GM10248 (cell line): ENCODE measurements at regions not wholly inside any gene's neighbourhood (a gene's known extent, or its start where the extent isn't known, plus 50 kb on each side); places are given as distances from the start of the nearest gene placed in this dataset.

ENCODE experiments used
- CTCF ChIA-PET: fragments of 300-600 bp; sonication (Branson Sonifier 250); formaldehyde crosslinking; extraction: SDS; loops from one replicate; lab custom pipeline; 2021; ENCODE audit warnings: antibody characterized with exemption; lab: Yijun Ruan, JAX
- POLR2A ChIA-PET: fragments of 350-650 bp; sonication (Branson Sonifier 250); formaldehyde crosslinking; extraction: SDS; loops from one replicate; lab custom pipeline; 2020; ENCODE audit warnings: antibody characterized with exemption; lab: Yijun Ruan, JAX
- DNase-seq: peaks from one replicate; pipeline ENCODE4 v3.0.0; 2012; ENCODE audit errors: extremely low spot score
- TF ChIP-seq, protein P1 (sequence below): IDR thresholded peaks from 2 replicates; pipeline ENCODE4 v1.5.1; 2012; ENCODE audit warnings: mild to moderate bottlenecking, low read depth; ENCODE audit errors: extremely low read depth, missing control alignments, control extremely low read depth

DNA sequence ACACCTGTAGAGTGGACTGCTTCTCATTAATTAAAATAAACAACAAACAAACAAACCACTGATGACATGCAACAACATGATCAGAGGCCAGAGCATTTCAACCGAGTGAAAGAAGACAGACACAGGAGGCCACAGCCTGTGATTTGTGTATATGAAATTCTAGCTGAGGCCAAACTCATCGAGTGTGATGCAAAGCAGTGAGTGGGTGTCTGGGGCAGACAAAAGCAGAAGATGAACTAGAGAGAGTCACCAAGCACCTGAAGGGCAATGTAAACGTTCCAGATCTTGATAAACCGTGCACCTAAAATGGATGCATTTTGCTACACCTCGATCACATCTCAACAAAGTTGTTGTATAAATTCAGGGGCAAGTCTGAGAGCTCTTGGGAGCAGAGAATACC, 108.4 kb downstream of the KLF6 start:
- no peak for DNase-seq
- ChIA-PET POLR2A (no interaction called here), CTCF (interaction anchor here (1.3 kb wide), 2 partner anchors 28 to 35 kb away, joined by 3 read pairs; no protein-coding TSS in a partner anchor)
- TF ChIP-seq, protein P1, sequence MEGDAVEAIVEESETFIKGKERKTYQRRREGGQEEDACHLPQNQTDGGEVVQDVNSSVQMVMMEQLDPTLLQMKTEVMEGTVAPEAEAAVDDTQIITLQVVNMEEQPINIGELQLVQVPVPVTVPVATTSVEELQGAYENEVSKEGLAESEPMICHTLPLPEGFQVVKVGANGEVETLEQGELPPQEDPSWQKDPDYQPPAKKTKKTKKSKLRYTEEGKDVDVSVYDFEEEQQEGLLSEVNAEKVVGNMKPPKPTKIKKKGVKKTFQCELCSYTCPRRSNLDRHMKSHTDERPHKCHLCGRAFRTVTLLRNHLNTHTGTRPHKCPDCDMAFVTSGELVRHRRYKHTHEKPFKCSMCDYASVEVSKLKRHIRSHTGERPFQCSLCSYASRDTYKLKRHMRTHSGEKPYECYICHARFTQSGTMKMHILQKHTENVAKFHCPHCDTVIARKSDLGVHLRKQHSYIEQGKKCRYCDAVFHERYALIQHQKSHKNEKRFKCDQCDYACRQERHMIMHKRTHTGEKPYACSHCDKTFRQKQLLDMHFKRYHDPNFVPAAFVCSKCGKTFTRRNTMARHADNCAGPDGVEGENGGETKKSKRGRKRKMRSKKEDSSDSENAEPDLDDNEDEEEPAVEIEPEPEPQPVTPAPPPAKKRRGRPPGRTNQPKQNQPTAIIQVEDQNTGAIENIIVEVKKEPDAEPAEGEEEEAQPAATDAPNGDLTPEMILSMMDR = no peak

DNA sequence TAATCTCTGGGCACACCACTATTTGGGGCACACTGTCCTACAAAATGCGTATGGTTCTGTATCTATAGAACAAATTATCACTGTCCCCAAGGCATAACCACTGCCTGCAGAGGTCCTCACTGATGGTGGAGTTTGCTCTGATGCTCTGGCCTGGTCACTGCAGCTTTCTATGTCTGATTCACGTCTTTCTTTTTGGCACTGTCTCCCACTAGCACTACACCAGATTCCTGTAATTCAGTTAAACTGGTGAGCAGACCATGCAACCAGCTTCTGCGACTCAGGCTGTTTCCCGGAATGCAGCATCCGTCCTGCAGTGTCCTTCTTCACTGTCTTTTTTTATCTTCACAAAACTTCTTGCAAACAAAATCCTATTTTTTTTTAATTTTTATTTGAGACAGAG, 112.8 kb downstream of the KLF6 start:
- POLR2A ChIA-PET = no interaction called here
- no peak for DNase-seq
- TF ChIP-seq, protein P1 = no peak
- CTCF ChIA-PET = no interaction called here

DNA sequence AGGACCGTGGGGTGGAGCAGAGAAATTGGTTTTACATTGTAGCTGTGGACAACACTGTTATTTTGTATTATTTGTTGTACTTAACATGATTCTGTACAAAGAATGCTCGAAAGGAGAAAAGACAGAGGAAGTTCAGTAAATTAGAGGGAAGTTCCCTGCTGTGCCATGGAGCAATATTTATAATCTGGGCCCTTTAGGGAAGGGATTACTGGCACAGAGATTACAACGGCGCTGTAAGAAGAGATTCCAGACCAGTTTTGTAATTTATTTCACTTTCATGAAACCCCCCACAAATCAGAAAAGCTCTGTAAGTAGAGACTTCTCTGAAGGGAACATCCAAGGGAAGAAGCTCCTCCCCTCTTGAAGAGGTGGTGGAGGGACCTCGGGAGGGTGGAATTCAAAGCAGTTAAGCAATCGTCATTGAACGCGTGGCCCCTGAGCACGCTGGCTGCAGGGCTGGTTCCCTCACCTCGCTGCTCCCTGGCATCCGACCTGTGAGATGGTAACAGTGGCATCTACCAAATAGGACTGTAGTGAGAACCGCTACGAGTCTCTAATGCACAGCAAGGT, 113.5 kb downstream of the KLF6 start:
- CTCF ChIA-PET = interaction anchor here (1.2 kb wide), 2 partner anchors 16 to 39 kb away, joined by 3 read pairs; no protein-coding TSS in a partner anchor
- TF ChIP-seq, protein P1 = no peak
- POLR2A ChIA-PET = no interaction called here

DNA sequence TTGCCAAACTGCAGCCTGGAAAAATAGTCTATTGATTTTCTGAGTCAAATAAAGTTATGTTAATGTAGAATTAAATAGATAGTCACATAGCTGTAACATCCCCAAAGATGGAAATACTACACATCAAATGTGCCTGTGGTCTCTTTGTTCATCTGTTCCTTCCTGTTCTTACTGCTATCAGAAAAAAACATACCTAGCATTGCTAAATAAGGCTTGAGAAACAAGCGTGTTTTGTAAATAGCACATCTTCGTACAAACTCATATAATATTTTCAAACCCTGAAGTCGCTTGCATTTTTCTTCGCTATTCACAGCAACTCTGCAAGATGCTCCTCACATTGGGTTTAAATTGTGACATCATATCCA, 116.1 kb downstream of the KLF6 start:
- no peak for DNase-seq
- ChIA-PET POLR2A (no interaction called here), CTCF (no interaction called here)
- TF ChIP-seq, protein P1 = no peak

More for the DNA sequence above, 113.5 kb downstream of the KLF6 start:
- DNase-seq = no peak

DNA sequence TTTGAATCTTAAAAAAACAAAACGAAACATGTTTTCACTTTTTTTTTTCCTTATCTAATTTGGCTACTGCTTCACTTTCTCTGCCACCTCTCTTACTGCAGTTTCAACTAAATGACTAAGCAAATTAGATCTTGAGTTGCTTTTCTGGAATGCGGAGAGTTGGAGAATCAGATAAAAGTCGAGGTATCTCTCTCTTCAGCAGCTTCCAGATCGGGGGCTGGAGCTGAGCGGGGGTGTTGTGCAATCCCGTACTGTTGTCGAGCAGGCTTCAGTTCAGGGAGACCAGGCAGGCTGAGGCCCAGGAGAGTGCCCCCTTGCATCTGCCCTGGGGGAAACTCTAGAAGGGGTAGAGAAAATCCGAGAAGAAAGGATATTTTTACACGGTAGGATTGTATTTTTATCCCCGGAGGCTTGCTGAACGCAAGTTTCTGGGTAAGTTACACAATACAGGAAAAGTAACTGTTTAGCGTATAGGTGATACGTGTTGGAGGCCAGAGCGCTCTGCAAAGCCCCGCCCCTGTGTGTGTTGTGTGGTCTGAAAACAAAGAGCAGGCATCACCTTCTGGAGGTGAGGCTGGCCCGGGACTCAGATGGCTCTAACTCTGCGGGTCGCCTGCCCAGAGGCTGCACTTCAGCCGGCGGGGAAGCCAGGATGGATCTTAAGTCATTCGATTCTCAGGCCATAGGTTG, 116.6 kb downstream of the KLF6 start:
- TF ChIP-seq, protein P1 = no peak
- CTCF ChIA-PET = no interaction called here
- no peak for DNase-seq
- POLR2A ChIA-PET = no interaction called here

DNA sequence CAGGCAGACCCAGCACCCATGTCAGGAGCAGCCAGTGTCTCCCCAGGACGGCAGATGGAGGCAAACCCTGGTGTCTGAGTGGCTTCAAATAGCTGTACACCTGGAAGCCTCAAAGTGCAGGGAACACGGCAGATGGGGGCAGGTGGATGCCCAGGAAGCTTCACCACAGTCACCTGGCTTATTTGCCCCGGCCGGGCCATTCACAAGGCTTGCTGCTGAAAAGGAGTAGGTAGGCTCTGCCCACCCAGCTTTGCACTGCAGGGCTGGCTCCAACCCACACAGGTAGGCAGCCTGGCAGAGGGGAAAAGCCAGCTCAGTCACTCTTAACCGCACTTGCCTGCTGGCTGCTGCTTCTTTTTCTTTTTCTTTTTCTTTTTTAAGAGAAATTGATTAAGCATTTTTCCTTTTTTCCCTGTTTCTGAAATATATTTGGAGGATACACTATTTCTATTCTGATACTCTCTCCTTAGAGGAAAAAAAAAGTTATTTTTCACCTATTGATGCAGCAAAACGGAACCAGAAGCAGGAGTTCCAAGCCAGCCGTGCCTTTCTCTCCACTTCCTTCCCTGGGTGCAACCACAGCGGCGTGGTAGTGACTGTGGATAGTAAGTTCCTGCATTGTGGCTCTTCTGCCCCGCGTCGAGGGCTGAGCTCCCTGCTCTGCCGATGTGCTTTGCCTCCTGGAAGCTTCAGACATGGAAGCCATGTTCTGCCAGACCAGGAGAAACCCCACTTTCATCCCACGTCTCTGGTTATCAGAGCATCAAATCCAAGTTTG, 118.3 kb downstream of the KLF6 start:
- POLR2A ChIA-PET = no interaction called here

More for the DNA sequence above, 118.3 kb downstream of the KLF6 start:
- no peak for DNase-seq
- CTCF ChIA-PET = no interaction called here
- TF ChIP-seq, protein P1 = no peak
